Uterus (tissue), 2 donors: ENCODE measurements at regions not wholly inside any gene's neighbourhood (a gene's known extent, or its start where the extent isn't known, plus 50 kb on each side); places are given as distances from the start of the nearest gene placed in this dataset.

Source experiments
- CTCF ChIP-seq, 4 experiments: fragments of 200-600 bp in 2 of 4; fragments of 450-650 bp in 2 of 4; sonication (generic) in 2 of 4; IDR thresholded peaks; one replicate each; pipeline ENCODE4 v1.5.1; 2016 to 2019; ENCODE audit warnings: antibody characterized with exemption in 4 of 4, mild to moderate bottlenecking in 2 of 4, moderate library complexity in 1 of 4
- POLR2A ChIP-seq, 2 donors: fragments of 450-650 bp; IDR thresholded peaks; one replicate each; pipeline ENCODE4 v1.6.1; 2016; ENCODE audit warnings: antibody characterized with exemption in 2 of 2, mild to moderate bottlenecking in 1 of 2, moderate library complexity in 1 of 2

GRCh38 chrX:43493756-43494155 is 162.3 kb upstream of the MAOA start:
- no peak for TF ChIP-seq CTCF (IDR thresholded peaks at IDR 0.05)
- no peak for TF ChIP-seq POLR2A (IDR thresholded peaks at IDR 0.05)
